ENCODE measurements at regions not wholly inside any gene's neighbourhood (a gene's known extent, or its start where the extent isn't known, plus 50 kb on each side); places are given as distances from the start of the nearest gene placed in this dataset.

DNA sequence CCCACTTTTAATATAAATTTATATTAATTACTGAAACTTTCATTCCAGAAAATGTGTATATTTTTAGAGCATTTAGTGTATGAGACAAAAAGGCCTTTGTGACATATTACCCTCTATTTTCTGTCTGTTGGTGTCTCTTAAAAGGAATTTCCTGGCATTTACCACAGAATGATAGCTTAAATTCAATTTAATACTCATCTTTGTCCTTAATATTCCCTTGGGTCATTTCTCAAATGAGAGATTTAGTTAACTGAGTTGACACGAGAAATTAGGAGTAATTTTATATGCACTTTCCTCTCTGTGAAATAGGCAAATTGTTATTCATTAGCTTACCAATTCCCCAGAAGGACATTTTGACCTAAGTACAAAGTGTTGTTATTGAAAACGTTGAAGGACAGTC is 101.7 kb upstream of the CTTNBP2 start:
- TF ChIP-seq, protein P1, sequence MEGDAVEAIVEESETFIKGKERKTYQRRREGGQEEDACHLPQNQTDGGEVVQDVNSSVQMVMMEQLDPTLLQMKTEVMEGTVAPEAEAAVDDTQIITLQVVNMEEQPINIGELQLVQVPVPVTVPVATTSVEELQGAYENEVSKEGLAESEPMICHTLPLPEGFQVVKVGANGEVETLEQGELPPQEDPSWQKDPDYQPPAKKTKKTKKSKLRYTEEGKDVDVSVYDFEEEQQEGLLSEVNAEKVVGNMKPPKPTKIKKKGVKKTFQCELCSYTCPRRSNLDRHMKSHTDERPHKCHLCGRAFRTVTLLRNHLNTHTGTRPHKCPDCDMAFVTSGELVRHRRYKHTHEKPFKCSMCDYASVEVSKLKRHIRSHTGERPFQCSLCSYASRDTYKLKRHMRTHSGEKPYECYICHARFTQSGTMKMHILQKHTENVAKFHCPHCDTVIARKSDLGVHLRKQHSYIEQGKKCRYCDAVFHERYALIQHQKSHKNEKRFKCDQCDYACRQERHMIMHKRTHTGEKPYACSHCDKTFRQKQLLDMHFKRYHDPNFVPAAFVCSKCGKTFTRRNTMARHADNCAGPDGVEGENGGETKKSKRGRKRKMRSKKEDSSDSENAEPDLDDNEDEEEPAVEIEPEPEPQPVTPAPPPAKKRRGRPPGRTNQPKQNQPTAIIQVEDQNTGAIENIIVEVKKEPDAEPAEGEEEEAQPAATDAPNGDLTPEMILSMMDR (IDR thresholded peaks at IDR 0.05; ENCODE audit: low read depth, low read length, poor library complexity, severe bottlenecking), result no peak
- no peak for TF ChIP-seq EZH2phosphoT487 (IDR thresholded peaks at IDR 0.05; ENCODE audit: borderline replicate concordance, low read length)
